SK-N-MC (cell line): ENCODE measurements at regions not wholly inside any gene's neighbourhood (a gene's known extent, or its start where the extent isn't known, plus 50 kb on each side); places are given as distances from the start of the nearest gene placed in this dataset.

Source experiments
- FOXP2 ChIP-seq: optimal IDR thresholded peaks from 2 replicates; pipeline ENCODE3; 2011; ENCODE audit warnings: mild to moderate bottlenecking, moderate library complexity; ENCODE audit not compliant: insufficient read depth; ENCODE audit errors: extremely low read length, control extremely low read depth
- POLR2AphosphoS5 ChIP-seq: IDR thresholded peaks from 2 replicates; pipeline ENCODE4 v1.6.1; 2012; ENCODE audit warnings: mild to moderate bottlenecking, low read depth, low read length, borderline replicate concordance

- TF ChIP-seq POLR2AphosphoS5 (no peak), FOXP2 (no peak)
Observed at GRCh38 chr5:8615142-8615858, 746.4 kb downstream of the MTRR start.
